ENCODE measurements at regions not wholly inside any gene's neighbourhood (a gene's known extent, or its start where the extent isn't known, plus 50 kb on each side); places are given as distances from the start of the nearest gene placed in this dataset.
"Not testable (repeated sequence)": the region's sequence is repeated elsewhere in the genome, so short reads cannot be mapped to it uniquely, and the experiment has no call there.

- no peak for DNase-seq
Observed at GRCh38 chr3:104066658-104067057, 1300.1 kb upstream of the ALCAM start.

GRCh38 chr3:104069114-104069513 lies 1297.6 kb upstream of the ALCAM start:
- no peak for DNase-seq

- no peak for DNase-seq
Observed at GRCh38 chr3:104070906-104071305, 1295.8 kb upstream of the ALCAM start.

- no peak for DNase-seq
Observed at GRCh38 chr3:104080088-104080626, 1286.6 kb upstream of the ALCAM start.

GRCh38 chr3:104088738-104089137 lies 1278.0 kb upstream of the ALCAM start:
- no peak for DNase-seq

- DNase-seq = not testable (repeated sequence)
Observed at GRCh38 chr3:104089987-104090386, 1276.7 kb upstream of the ALCAM start.

GRCh38 chr3:104101736-104102135 lies 1265.0 kb upstream of the ALCAM start:
- DNase-seq = no peak

GRCh38 chr3:104102386-104102785 lies 1264.3 kb upstream of the ALCAM start:
- peak; percentile 17 for DNase-seq

- DNase-seq = no peak
Observed at GRCh38 chr3:104106276-104106675, 1260.4 kb upstream of the ALCAM start.

GRCh38 chr3:104108522-104108921 lies 1258.2 kb upstream of the ALCAM start:
- no peak for DNase-seq

GRCh38 chr3:104126463-104126862 lies 1240.2 kb upstream of the ALCAM start:
- no peak for DNase-seq

- no peak for DNase-seq
Observed at GRCh38 chr3:104126864-104127553, 1239.7 kb upstream of the ALCAM start.

- DNase-seq = no peak
Observed at GRCh38 chr3:104127830-104128229, 1238.9 kb upstream of the ALCAM start.

GRCh38 chr3:104132566-104133403 lies 1233.9 kb upstream of the ALCAM start:
- no peak for DNase-seq

- no peak for DNase-seq
Observed at GRCh38 chr3:104133630-104134029, 1233.1 kb upstream of the ALCAM start.

- no peak for DNase-seq
Observed at GRCh38 chr3:104137116-104137515, 1229.6 kb upstream of the ALCAM start.

- no peak for DNase-seq
Observed at GRCh38 chr3:104145164-104145563, 1221.5 kb upstream of the ALCAM start.

GRCh38 chr3:104149154-104149553 lies 1217.6 kb upstream of the ALCAM start:
- DNase-seq = no peak

GRCh38 chr3:104150724-104151123 lies 1216.0 kb upstream of the ALCAM start:
- DNase-seq = no peak

GRCh38 chr3:104154896-104155295 lies 1211.8 kb upstream of the ALCAM start:
- DNase-seq = no peak

GRCh38 chr3:104165866-104166265 lies 1200.8 kb upstream of the ALCAM start:
- no peak for DNase-seq

GRCh38 chr3:104168386-104168785 lies 1198.3 kb upstream of the ALCAM start:
- DNase-seq = no peak

- DNase-seq = no peak
Observed at GRCh38 chr3:104175696-104176095, 1191.0 kb upstream of the ALCAM start.

GRCh38 chr3:104176706-104177105 lies 1190.0 kb upstream of the ALCAM start:
- DNase-seq = no peak
